ACC112 (cell line): ENCODE measurements at regions not wholly inside any gene's neighbourhood (a gene's known extent, or its start where the extent isn't known, plus 50 kb on each side); places are given as distances from the start of the nearest gene placed in this dataset.
"Not testable (repeated sequence)": the region's sequence is repeated elsewhere in the genome, so short reads cannot be mapped to it uniquely, and the experiment has no call there.

ENCODE experiments used
- H2AFZ ChIP-seq: fragments of 200-600 bp; sonication (generic); one replicate; pipeline ENCODE4 v1.6.0; 2017; ENCODE audit warnings: antibody characterized with exemption, low read length; ENCODE audit not compliant: unreplicated experiment
- H3K27ac ChIP-seq: fragments of 200-600 bp; sonication (generic); 2 replicates; pipeline ENCODE4 v1.5.1; 2014; ENCODE audit warnings: low read depth, mild to moderate bottlenecking, antibody characterized with exemption, low read length, moderate library complexity
- H3K27me3 ChIP-seq: fragments of 200-600 bp; sonication (generic); 2 replicates; pipeline ENCODE4 v1.6.1; 2014; ENCODE audit warnings: mild to moderate bottlenecking, antibody characterized with exemption, low read length, moderate library complexity, mixed read lengths; ENCODE audit not compliant: insufficient read depth
- H3K36me3 ChIP-seq: fragments of 200-600 bp; sonication (generic); 2 replicates; pipeline ENCODE4 v1.6.1; 2016; ENCODE audit warnings: mild to moderate bottlenecking, antibody characterized with exemption, low read length, moderate library complexity, mixed read lengths; ENCODE audit not compliant: insufficient read depth
- H3K4me1 ChIP-seq: fragments of 200-600 bp; sonication (generic); one replicate; pipeline ENCODE4 v1.6.1; 2016; ENCODE audit warnings: low read length, mixed read lengths; ENCODE audit not compliant: insufficient read depth, unreplicated experiment, control insufficient read depth
- H3K4me3 ChIP-seq: fragments of 200-600 bp; sonication (generic); 2 replicates; pipeline ENCODE4 v1.5.1; 2014; ENCODE audit warnings: mild to moderate bottlenecking, low read depth, low read length
- H3K79me2 ChIP-seq: fragments of 200-600 bp; sonication (generic); one replicate; pipeline ENCODE4 v1.6.0; 2016; ENCODE audit warnings: low read length; ENCODE audit not compliant: control insufficient read depth, unreplicated experiment, insufficient read depth

DNA sequence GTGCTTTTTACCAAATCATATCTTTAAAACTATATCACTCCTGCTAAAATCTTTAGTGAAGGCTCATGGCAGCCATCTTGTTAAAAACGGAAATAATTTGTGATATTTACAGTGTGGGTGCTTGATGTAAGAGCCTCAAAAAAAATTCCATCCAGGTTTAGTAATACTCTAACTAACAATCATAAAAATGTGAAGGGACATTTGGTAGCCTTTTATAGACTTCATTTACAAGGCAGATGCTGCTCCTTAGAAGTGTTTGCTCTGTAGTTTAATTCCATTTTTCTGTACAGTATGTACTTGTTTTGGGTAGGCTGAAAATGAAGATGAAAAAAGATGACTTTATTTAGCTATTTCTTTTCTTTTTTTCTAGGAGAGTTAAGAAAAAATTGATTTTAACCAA, 525.0 kb downstream of the ZEB2 start:
- H3K27ac ChIP-seq, result no peak overlapping the region

DNA sequence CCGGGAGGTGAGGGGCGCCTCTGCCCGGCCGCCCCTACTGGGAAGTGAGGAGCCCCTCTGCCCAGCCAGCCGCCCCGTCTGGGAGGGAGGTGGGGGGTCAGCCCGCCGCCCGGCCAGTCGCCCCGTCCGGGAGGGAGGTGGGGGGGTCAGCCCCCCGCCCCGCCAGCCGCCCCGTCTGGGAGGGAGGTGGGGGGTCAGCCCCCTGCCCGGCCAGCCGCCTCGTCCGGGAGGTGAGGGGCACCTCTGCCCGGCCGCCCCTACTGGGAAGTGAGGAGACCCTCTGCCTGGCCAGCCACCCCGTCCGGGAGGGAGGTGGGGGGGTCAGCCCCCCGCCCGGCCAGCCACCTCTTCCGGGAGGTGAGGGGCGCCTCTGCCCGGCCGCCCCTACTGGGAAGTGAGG, 528.3 kb downstream of the ZEB2 start:
- H3K4me1 ChIP-seq, H3K36me3 ChIP-seq, H3K4me3 ChIP-seq, H3K27me3 ChIP-seq, H3K27ac ChIP-seq, H3K79me2 ChIP-seq, H2AFZ ChIP-seq: not testable (repeated sequence)

More for the DNA sequence above, 525.0 kb downstream of the ZEB2 start:
- H3K79me2 ChIP-seq, result no peaks in the 10 kb centered on the region
- no peak overlapping the region for H2AFZ ChIP-seq
- H3K4me3 ChIP-seq, result no peak overlapping the region
- H3K36me3 ChIP-seq, result no peaks in the 10 kb centered on the region
- no peaks in the 10 kb centered on the region for H3K27me3 ChIP-seq
- no peaks in the 10 kb centered on the region for H3K4me1 ChIP-seq

DNA sequence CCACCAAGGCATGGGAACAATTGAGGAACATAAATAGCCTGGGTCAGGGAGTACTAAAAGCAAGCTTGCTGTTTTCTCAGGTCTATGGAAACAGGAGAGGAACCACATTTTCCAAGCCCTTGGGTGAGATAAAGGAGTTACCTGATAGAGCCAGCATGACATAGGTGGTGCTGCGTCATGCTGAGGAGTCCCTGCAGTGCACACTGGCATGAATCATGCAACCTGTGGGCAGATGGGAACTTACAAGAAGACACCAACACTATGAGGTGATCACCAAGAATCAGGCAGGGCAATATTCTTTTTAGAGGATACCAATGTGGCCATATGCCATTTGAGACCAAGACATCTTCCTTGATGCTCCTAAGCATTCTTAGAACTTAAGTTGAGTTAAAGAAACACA, 531.8 kb downstream of the ZEB2 start:
- Histone ChIP-seq H3K79me2 (no peaks in the 10 kb centered on the region), H3K4me1 (no peaks in the 10 kb centered on the region), H3K27me3 (no peaks in the 10 kb centered on the region), H3K36me3 (no peaks in the 10 kb centered on the region), H2AFZ (no peak overlapping the region), H3K27ac (no peak overlapping the region), H3K4me3 (no peak overlapping the region)

DNA sequence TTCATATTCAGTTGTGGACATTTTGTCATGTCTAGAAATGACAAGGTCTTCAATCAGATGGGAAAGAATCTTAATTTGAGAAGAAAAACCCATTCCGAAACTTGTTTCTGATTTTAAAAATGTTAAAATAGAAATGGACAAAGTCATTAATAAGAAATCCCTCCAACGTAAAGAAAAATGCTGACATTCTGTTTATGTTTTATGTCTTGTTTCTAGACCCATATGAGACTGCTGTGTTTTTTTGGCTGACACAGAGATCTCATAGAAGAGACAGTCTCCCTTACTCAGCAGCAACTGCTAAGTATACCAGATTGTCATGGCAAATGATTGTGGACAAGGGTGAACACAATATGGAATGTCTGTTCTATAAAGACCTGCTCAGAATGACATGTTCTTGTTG, 538.5 kb downstream of the ZEB2 start:
- no peak overlapping the region for H2AFZ ChIP-seq
- H3K4me1 ChIP-seq, result no peaks in the 10 kb centered on the region
- H3K27me3 ChIP-seq, result no peaks in the 10 kb centered on the region
- no peak overlapping the region for H3K27ac ChIP-seq
- H3K36me3 ChIP-seq, result no peaks in the 10 kb centered on the region
- no peaks in the 10 kb centered on the region for H3K79me2 ChIP-seq
- no peak overlapping the region for H3K4me3 ChIP-seq

DNA sequence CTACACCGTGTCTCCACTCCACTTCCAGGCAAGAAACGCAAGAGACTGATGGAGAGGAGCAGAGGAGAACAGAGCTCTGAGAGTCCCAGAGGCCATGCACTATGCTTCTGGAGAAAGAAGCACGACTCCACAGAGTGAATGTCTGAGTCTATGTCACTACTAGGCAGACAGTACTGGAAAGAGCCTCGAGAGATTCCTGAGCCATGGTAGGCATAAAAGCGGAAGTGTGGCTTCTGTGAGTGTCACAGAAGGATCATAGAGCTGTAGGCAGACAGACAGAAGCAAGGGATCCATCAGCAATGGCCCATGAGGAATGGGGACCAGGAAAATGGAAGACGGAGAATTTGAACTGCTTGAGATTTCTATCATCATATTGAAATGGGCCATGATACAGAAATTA, 542.6 kb downstream of the ZEB2 start:
- Histone ChIP-seq H3K79me2 (no peaks in the 10 kb centered on the region), H3K27me3 (no peaks in the 10 kb centered on the region), H3K4me1 (no peaks in the 10 kb centered on the region), H2AFZ (no peak overlapping the region), H3K27ac (no peak overlapping the region), H3K36me3 (no peaks in the 10 kb centered on the region), H3K4me3 (no peak overlapping the region)

DNA sequence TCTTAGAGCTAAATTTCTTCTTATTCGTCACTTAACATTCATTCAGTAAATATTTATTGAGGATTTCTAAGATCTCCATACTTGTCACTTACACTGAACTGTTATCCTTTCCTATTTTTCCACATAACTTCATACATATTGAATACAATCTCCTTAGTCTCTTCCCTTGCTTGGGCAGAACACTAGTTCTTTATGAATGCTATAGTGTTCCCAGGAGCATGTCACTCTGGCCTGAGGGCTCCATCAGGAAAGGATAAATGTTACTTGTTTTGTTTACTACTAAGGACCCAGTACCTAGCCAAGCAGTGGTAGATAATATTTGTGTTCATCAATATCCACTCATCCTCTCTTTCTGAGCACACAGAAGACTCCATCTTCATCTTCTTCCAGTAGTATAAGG, 544.7 kb downstream of the ZEB2 start:
- Histone ChIP-seq H3K79me2 (no peaks in the 10 kb centered on the region), H3K36me3 (no peaks in the 10 kb centered on the region), H3K4me1 (no peaks in the 10 kb centered on the region), H2AFZ (no peak overlapping the region), H3K4me3 (no peak overlapping the region), H3K27ac (no peak overlapping the region), H3K27me3 (no peaks in the 10 kb centered on the region)

DNA sequence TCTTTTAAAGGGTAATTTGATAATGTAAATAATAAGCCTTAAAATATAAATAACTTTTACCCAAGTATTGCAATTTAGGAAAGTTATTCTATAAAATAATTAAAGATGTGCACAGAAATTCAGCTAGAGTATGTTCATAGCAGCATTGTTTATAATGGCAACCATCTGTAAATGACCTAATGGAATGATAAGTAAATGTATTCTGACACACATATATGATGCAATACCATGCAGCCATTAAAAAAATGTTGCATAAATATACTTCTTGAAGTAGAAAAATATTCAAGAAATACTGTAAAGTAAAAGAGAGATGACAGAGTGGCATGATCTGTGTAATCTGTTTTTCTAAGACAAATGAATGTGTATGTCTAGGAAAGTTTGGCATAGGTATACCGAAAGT, 545.7 kb downstream of the ZEB2 start:
- Histone ChIP-seq H3K4me3 (no peak overlapping the region), H2AFZ (no peak overlapping the region), H3K36me3 (no peaks in the 10 kb centered on the region), H3K4me1 (no peaks in the 10 kb centered on the region), H3K27me3 (no peaks in the 10 kb centered on the region), H3K79me2 (no peaks in the 10 kb centered on the region), H3K27ac (no peak overlapping the region)

DNA sequence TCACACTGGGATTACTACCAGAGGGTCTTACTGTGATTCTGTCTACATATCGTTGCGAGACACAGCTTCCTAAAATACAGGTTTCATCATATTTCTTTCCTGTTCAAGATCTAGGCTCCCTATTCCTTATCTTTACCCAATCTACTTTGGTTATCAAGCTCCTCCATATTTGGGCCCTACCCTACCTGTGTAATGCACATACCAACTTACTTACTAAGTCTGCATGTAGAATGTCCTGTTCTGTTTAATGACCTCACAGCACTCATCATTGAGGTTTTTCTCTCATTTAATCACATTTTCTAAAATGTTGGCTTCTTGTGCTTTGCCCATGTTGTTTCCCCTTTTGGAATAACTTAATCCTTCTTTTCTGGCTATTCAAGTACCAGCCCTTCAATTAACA, 551.1 kb downstream of the ZEB2 start:
- Histone ChIP-seq H3K27ac (no peak overlapping the region), H3K4me3 (no peak overlapping the region), H3K27me3 (no peaks in the 10 kb centered on the region), H3K4me1 (no peaks in the 10 kb centered on the region), H2AFZ (no peak overlapping the region), H3K36me3 (no peaks in the 10 kb centered on the region), H3K79me2 (no peaks in the 10 kb centered on the region)

DNA sequence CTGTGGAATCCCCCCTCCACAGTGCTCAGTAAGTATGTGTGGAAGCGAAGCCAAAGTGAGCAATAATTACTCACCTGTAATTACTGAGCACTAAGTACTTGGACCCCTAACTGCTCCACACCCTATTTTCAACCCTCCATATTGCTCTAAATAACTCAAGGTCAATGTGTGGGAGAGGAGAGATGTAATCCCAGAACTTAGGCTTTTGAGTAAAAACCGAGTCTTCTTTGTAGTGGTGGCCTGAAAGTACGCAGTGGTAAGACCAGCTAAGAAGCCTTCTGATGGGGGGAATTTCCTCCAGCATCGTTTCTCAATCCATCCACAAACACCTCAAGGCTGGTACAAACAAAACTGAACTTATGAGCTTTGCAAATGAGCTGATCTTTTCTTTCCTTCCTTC, 551.6 kb downstream of the ZEB2 start:
- H3K27ac ChIP-seq, result no peak overlapping the region
- no peaks in the 10 kb centered on the region for H3K27me3 ChIP-seq
- H3K4me1 ChIP-seq, result no peaks in the 10 kb centered on the region
- H3K79me2 ChIP-seq, result no peaks in the 10 kb centered on the region
- H3K36me3 ChIP-seq, result no peaks in the 10 kb centered on the region
- H3K4me3 ChIP-seq, result no peak overlapping the region
- H2AFZ ChIP-seq, result no peak overlapping the region

DNA sequence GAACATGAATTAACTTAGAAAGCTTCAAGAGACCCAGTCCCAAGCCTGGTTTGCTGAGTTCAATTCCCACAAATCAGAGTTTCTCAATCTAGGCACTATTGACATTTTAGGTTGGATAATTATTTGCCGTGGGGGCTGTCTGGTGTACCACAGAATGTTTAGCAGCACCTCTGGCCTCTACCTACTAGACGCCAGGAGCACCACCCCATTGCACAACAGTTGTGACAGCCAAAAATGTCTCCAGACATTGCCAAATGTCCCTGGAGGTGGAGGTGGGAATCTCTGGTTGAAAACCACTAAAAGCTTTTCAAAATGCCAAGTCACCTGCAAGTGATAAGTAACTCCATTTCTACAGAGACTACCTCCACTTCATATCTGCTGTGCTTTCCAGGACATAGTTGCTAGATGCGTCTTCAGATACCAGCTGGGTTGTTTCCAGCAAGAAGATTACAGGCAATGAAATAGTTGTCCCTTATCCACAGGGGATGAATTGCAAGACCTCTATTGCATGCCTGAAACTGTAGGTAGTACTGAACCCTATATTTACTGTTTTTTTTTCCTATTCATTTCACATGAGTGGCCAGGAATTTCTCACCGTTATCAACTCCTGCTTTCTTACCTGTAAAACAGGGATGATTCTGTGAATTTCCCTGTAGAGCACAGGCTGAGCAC, 554.3 kb downstream of the ZEB2 start:
- no peaks in the 10 kb centered on the region for H3K36me3 ChIP-seq
- no peak overlapping the region for H3K4me3 ChIP-seq
- no peak overlapping the region for H3K27ac ChIP-seq
- no peaks in the 10 kb centered on the region for H3K27me3 ChIP-seq
- no peak overlapping the region for H2AFZ ChIP-seq
- no peaks in the 10 kb centered on the region for H3K4me1 ChIP-seq
- H3K79me2 ChIP-seq, result no peaks in the 10 kb centered on the region

DNA sequence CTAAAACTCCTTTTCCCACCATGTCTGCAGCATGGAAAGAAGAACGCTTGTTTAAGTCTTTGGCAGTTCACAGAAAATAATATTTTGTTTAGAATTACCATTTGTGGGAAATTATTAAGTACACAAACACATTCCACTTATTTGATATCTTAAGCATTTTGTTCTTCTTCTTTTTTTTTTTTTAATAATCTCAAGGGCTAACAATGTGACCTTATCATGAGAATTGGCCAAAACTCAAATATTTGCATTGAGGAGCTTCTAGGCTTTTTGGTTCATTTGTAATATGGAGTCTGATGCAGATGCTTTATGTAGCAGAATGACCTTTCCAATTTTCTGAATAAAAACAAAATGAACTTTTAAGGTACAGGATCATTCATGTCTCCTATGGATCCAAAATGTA, 555.0 kb downstream of the ZEB2 start:
- Histone ChIP-seq H3K36me3 (no peaks in the 10 kb centered on the region), H3K27me3 (no peaks in the 10 kb centered on the region), H3K79me2 (no peaks in the 10 kb centered on the region), H3K4me1 (peaks cover 5% of the 10 kb centered on the region), H3K27ac (no peak overlapping the region), H2AFZ (no peak overlapping the region), H3K4me3 (no peak overlapping the region)
